DMS79 (cell line): ENCODE measurements at regions not wholly inside any gene's neighbourhood (a gene's known extent, or its start where the extent isn't known, plus 50 kb on each side); places are given as distances from the start of the nearest gene placed in this dataset.

ENCODE experiments used
- DNase-seq: peaks from one replicate; lab custom pipeline; 2025; lab: John Stamatoyannopoulos, UW

GRCh38 chr11:114758627-114759026 is 80.3 kb downstream of the NXPE2 start:
- DNase-seq, result no peak

- no peak for DNase-seq
Observed at GRCh38 chr11:114762408-114762807, 84.1 kb downstream of the NXPE2 start.

DNA sequence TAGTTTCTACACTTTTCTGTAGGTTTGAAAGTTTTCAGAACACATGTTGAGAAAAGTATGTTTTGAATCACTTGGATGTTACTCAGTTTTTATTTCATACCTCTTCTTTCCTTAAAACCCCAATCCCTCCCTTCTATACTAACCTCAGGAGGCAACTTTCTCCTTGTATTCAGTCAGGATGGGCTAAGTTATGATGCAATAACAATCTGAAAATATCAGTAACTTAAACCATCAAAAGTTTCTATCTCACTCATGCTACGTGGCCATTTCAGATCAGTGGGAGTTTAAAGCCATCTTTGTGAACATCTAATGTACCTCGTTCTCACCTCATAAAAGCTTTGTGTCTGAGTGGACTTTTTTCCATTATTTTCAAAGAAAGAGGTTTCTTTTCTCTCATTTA is 86.2 kb downstream of the NXPE2 start:
- DNase-seq, result no peak

GRCh38 chr11:114771172-114771571 is 92.8 kb downstream of the NXPE2 start:
- no peak for DNase-seq

DNA sequence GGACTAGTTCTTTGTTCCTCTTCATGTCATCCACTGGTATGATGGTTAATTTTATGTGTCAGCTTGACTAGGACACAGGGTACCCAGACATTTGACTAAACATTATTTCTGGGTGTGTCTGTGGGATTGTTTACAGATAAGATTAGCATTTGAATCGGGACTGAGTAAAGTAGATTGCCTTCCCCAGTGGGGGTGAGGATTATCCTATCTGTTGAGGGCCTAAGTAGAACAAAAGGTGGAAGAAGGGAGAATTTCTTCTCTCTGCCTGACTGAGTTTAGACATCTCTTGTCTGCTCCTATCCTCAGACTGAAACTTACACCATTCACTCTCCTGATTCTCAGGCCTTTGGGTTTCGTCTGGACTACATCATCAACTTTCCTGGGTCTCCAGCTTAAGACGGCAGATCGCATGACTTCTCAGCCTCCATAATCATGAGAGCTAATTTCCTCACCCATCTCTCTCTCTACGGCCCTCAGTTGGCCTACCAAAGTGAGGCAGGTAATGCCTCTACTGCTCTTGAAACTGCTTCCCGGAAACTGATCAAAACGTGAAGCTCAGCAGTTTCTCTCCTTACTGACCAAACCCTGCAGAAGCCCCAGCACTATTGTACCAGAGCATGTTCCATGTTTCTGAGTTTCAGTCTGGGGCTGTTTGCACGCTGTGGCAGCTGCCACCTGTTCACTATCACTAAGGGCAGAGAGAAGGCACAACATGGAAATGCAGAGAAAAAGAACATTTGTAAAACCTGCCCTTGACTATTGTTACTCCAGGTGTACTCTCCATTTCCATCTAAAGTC is 95.4 kb downstream of the NXPE2 start:
- DNase-seq, result no peak

DNA sequence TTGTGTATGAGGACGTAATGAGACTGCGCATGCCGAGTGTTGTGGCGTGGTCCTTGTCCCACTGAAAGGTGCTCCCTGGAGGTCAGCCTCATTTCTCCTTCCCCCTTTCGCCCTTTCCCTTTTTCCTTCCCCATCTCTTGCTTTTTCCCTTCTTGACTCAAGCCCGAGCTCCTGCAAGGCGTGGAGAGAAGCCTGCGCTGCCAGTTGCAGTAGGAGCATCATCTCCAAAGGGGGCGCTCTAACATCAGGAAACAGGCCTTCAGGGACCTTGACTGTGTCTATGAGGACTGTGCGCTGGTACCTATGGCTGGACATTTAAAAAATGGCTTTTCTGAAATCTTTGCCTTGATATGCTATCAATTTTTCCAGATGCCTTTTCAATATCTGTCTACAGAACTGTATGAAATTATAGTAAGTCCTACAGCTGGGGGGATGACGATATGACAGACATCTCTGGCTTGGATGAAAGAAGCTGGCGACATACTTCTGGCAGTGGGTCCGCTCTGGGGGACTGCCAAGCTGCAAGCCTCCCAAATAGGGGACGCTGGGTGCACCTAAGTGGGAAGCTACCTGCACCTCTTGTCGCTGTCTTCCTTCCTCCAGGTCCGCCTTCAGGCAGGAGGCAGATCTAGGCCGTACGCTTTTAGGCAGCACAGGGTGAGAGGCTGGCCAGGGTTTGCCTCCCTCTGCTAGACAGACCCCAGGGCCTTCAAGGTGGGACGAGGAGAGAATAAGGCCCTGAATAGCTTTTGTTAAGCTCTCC is 96.5 kb downstream of the NXPE2 start:
- peak; percentile 21 for DNase-seq

GRCh38 chr11:114775875-114776621 is 97.7 kb downstream of the NXPE2 start:
- no peak for DNase-seq

DNA sequence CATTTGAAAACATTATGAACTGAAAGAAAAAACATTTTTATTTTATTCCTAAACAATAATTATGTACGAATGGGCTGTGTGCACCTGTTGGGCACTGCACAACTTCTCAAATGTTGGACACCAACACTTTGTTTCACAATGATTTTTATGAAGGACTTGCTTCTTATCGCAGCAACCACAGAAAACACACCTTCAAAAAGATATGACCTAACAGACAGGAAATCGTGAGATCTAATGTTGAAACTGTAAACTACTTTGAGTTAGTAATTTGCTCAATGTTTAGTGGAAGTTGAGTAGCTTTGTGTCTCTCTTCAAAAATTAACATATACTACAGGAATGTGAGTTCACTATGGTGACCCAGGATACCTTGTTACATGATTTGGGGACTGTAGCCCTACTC is 98.6 kb downstream of the NXPE2 start:
- no peak for DNase-seq

- DNase-seq, result no peak
Observed at GRCh38 chr11:114779189-114779588, 100.9 kb downstream of the NXPE2 start.

DNA sequence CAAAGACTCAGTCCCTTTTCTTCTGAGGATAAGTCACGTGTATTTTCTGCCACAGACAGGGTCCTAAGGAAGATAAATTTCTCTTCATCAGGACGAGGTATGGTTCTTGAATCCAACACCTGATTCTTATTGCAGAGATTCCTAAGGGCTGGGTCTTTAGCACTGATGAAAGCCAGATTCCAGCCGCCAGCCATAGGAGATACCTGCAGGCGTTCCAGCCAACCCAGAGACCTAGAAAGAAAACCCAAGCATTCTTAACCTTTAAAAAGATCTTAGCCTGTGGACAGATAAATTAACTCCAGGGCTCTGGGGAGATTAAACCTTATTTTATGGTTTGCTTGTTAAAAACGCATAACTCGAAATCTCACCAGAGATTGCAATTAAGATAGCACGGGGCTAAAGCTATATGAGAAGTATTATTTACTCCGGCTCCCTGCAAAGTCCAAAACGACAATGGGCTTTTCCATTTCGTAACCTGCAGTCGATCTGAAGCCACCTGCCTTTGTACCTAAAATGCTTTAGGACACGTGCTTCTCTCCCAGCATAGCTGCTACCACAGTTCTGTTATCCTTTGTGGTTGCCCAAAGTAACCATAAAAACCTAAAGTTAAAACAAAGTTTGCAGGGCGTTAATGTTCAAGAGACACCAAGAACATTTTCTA is 104.5 kb downstream of the NXPE2 start:
- DNase-seq, result no peak

- no peak for DNase-seq
Observed at GRCh38 chr11:114783805-114784204, 105.5 kb downstream of the NXPE2 start.

DNA sequence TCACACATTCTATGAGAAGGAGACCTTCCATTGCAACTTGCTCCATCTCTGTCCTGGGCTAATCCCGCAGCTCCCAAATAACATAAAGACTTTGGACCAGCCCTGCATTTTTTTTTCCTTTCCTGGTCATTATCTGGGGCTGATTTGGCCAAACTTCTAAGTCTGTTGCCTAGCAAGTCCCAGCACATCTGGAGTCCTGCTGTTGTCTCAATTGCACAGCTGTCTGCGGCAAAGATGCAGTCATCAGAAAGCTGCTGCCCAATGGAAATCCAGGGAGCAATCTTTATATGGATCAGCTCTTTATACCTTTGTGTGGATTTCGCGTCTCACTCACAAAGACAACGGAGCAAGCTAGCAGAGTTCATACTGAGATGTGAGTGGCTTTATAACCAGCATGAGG is 105.9 kb downstream of the NXPE2 start:
- DNase-seq, result no peak

DNA sequence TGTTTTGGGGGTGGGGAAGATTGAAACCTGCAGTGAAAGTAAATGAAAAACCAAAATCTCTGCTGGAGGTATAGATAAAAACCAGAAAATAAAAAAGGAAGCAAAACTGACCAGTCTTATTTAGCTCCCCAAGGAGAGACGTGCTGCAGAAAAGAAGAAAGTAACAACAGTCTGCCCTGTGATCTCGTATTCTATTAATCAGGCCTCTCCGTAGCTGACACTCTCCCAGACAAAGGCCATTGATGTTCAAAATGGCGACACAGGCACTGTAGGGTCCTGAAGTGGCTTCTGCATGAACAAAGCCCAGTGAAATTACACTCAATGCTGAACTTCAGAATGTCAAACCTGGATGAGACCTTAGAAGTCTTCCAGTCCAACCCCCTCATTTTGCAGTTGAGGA is 106.6 kb downstream of the NXPE2 start:
- DNase-seq, result no peak

GRCh38 chr11:114785820-114786219 is 107.5 kb downstream of the NXPE2 start:
- DNase-seq, result no peak

- DNase-seq, result no peak
Observed at GRCh38 chr11:114787126-114787525, 108.8 kb downstream of the NXPE2 start.

- DNase-seq, result no peak
Observed at GRCh38 chr11:114790910-114791309, 112.6 kb downstream of the NXPE2 start.

GRCh38 chr11:114794048-114794684 is 115.8 kb downstream of the NXPE2 start:
- no peak for DNase-seq

DNA sequence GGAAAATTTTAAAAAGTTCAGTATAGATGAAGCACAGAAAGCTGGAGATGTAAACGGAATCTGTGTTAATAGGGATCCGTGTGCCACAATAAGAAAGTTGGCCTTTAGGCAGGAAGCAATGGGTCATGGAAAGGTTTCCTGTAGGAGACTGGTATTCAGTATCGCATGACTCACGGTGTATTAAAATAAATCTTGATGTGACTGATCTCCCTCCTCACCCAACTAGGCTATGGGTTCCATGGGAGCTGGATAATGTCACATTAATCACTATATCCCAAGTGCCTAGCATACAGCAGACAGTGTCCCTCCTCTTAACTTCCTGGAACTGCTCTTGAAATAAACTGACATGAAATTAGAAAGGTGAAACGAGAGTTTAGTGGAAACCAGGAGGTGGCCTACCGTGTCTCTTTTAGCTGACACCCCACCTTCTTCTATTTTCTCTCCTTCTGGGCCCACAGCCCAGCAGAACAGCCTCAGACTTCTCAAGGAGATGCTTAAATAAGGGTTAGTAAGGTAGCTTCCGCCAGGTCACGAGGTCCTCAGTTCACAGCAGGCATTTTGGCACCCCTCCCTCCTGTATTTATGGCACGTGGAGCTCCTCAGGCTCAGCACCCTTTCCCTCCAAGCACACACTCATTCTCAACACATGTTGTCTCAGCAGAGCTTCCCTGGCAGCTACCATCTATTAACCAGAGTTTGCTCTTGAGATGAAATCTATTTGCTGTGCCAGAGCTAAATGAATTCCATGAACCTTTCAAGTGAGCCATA is 118.8 kb downstream of the NXPE2 start:
- DNase-seq, result no peak

DNA sequence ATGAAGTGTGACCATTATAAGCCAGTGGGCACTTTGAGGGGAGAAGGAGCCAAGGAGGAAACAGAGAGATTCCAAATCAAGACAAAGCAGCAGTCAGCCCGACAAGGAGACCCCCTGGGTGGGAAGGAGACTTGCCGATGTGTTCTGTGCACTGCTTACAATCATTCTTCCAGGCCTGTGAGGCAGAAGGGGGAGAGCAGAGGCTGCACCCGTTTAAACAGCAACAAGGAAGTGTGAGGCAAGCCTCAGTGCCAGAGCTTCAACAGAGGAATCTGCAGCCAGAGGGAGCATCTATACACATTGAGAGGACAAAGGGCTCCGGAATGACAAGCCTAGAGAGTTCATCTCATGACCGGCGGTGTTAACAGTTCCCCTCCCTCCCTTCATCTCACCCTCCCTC is 121.1 kb downstream of the NXPE2 start:
- DNase-seq, result no peak

DNA sequence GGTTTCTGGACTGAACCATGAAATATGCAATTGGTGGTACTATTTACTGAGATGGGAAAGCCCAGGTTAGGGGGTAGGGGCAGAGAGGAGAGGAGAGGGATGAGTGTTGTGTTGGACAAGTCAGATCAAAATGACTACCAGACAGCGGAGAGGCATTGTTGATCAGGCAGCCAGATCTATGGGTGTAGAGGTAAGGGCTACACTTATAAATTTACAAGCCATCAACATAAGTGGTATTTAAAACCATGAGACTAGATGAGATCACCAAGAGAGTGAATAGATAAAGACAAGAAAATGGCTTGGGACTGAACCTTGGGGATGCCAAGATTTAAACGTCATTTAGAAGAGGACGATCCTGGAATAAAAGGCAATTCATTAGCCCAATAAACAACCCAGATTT is 123.4 kb downstream of the NXPE2 start:
- DNase-seq, result peak; percentile 35

DNA sequence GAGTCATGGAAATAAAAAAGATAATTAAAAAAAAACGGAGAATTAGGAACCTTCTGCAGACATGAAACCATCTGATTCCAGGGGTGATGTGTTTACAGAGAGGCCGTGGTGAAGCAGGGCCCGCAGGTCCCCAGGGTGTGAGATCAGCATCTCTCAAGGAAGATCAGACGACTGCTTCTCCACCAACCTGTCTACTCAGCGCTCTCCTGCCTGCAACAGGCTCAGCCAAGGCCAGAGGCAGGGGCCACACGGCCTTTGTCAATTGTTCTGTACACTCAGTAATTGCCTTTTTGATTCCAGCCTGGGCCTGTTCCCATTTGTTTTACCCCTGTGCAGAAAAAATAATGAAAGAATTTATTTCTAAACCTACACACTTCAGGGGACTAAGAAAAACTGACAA is 124.6 kb downstream of the NXPE2 start:
- DNase-seq, result no peak
